ENCODE measurements at regions not wholly inside any gene's neighbourhood (a gene's known extent, or its start where the extent isn't known, plus 50 kb on each side); places are given as distances from the start of the nearest gene placed in this dataset.

- no peak for TF ChIP-seq ELF4 (IDR thresholded peaks at IDR 0.05)
- no peak for TF ChIP-seq TARDBP (IDR thresholded peaks at IDR 0.05)
- TF ChIP-seq FOXM1 (IDR thresholded peaks at IDR 0.05; ENCODE audit: borderline replicate concordance): no peak
- no peak for TF ChIP-seq HDGF (IDR thresholded peaks at IDR 0.05; ENCODE audit: borderline replicate concordance)
- TF ChIP-seq FOXK2 (IDR thresholded peaks at IDR 0.05): no peak
- no peak for TF ChIP-seq SP1 (IDR thresholded peaks at IDR 0.05)
- no peak for TF ChIP-seq BHLHE40 (IDR thresholded peaks at IDR 0.05; ENCODE audit: borderline replicate concordance)
- no peak for TF ChIP-seq LEF1 (IDR thresholded peaks at IDR 0.05; ENCODE audit: borderline replicate concordance)
- no peak for TF ChIP-seq SUZ12 (IDR thresholded peaks at IDR 0.05)
- TF ChIP-seq FOXA1 (IDR thresholded peaks at IDR 0.05): no peak
Observed at GRCh38 chr2:125424266-125424785, 1231.6 kb upstream of the GYPC start.

Measured in HEK293T (cell line).